Left colon (tissue), 2 donors: ENCODE measurements at regions not wholly inside any gene's neighbourhood (a gene's known extent, or its start where the extent isn't known, plus 50 kb on each side); places are given as distances from the start of the nearest gene placed in this dataset.

Source experiments
- ATAC-seq: fragments of 200-7000 bp; cut with Tn5 transposase; one replicate; pipeline ENCODE4 v1.9.1; 2020; ENCODE audit warnings: mild to moderate bottlenecking, moderate library complexity
- DNase-seq, 2 donors: peaks; one replicate each; pipeline ENCODE4 v3.0.0-alpha.2; 2020
- intact Hi-C, 2 donors: fragments of 100-400 bp; cut with DNase I in 1 of 2; cut with micrococcal nuclease in 1 of 2; formaldehyde crosslinking; loops; one replicate each; pipeline versions ENCODE4 v1.11.2 to v1.14.0; 2022; cut with DNase I, micrococcal nuclease
- donor health status: DM: no; HTN: no; CAD: no.
- donor health status: DM: yes; HTN: yes; CAD: no.

GRCh38 chr10:90644165-90644564 is 213.7 kb downstream of the HTR7 start:
- DNase-seq (no peak), ATAC-seq (no peak)
- intact Hi-C loops: no loop called here

GRCh38 chr10:90650858-90651257 is 207.0 kb downstream of the HTR7 start:
- intact Hi-C loops: no loop called here
- no peak for DNase-seq
- ATAC-seq: no peak

GRCh38 chr10:90652519-90652918 is 205.3 kb downstream of the HTR7 start:
- no peak for ATAC-seq
- intact Hi-C loops: no loop called here
- DNase-seq: no peak

- ATAC-seq (no peak), DNase-seq (no peak)
- intact Hi-C loops: no loop called here
These were observed 199.0 kb downstream of the HTR7 start for GRCh38 chr10:90658791-90659190.

- no peak for ATAC-seq
- intact Hi-C loops: no loop called here
- no peak for DNase-seq
These were observed 191.8 kb downstream of the HTR7 start for GRCh38 chr10:90665905-90666662.

- intact Hi-C loops: no loop called here
- DNase-seq (no peak), ATAC-seq (no peak)
These were observed 183.4 kb downstream of the HTR7 start for GRCh38 chr10:90674461-90674860.

GRCh38 chr10:90674928-90675327 is 182.9 kb downstream of the HTR7 start:
- ATAC-seq (no peak), DNase-seq (no peak)
- intact Hi-C loops: no loop called here

GRCh38 chr10:90675621-90676020 is 182.2 kb downstream of the HTR7 start:
- ATAC-seq (no peak), DNase-seq (no peak)
- intact Hi-C loops: no loop called here
